Amniotic stem cell (primary cell): ENCODE measurements at regions not wholly inside any gene's neighbourhood (a gene's known extent, or its start where the extent isn't known, plus 50 kb on each side); places are given as distances from the start of the nearest gene placed in this dataset.
A peak's percentile ranks its signal among the peaks of the same experiment; 100 is the strongest.

ENCODE experiments used
- DNase-seq: peaks from one replicate; lab custom pipeline; 2025; lab: John Stamatoyannopoulos, UW

DNA sequence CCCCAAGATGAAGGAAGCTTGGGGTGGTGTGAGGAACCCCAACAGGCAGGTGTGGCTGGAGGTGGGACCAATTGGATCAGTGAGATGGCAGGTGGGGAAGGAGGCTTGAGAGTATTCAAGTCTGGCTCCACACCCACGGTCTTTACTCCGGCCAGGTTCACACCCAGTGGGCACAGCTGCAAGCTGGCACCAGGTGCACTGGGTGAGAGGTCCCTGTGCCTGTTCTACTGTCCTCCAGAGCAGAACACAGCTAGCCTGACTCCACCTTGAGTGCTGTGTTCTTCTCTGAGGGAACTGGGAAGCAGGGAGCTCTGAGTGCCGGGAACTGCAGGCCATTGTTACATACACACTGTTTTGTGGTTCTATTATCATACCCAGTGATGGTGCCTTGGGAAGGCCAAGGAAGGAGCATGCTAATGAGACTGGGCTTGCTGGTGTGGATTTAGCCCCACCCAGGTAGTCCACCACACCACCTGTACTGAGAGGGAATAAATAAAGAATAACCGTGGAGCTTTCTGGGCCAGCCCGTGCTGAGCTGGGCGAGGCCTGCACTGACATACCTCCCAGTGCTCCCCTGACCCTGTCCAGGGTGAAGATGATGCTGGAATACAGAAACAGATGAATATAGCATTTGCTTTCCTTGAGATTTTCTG, 93.4 kb downstream of the ABHD5 start:
- no peak for DNase-seq

- DNase-seq, result no peak
These were observed 93.9 kb downstream of the ABHD5 start for GRCh38 chr3:43784640-43785011.

GRCh38 chr3:43785551-43785950, 94.8 kb downstream of the ABHD5 start:
- no peak for DNase-seq

DNA sequence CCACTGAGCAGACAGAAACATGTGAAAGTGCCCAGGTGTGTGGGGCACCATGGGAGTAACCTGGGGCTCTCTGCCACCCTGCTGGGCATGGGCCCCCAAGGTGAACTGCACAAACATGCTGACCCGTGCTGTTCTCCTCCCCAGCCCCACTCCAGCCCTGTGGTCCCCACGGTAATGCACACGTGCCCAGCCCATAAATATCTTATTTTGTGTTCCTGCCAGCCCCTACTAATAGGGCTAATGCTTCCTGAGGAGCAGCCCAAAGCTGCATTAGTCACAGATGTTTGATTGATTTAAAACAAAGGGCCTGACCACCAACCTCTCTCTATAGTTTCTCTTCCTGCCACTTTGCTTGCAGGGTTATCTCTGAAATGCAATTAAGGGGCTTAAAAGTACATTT, 95.4 kb downstream of the ABHD5 start:
- no peak for DNase-seq

DNA sequence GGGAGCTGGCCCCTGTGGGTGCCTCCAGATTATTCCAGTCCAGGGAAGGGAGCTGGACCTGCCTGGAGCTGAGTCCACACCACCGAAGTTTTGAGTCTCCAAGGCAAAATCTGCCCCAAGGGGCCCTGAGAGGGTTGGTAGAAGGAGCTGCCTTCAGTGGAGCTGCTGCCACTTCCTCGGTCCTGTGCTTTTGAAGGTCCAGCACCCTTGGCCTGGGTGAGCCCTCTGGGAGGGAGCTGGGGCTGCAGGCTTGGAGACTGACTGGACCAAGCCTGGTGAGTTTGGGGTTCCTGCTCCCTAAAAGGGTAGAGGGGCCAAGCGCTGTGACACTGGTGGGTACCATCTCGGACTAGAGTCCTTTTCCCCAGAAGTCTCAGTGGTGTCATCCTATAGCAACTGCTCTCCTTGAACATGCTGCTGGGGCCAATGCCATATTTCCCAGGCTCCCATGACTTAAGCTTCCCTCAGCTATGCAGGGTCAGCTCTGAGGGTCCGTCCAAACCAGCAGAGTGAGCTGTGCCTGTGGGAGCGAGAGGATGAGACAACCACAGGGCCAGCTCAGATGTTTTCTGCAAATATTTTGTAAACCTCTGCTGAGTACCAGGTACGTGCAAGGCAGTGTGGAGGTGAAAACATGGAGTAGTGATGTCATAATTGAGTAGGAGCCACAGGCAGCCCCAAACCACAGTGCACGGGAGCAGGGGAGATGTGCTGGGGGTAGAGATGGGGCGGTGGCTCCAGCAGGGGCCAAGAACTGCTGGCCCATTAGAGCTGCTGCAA, 96.0 kb downstream of the ABHD5 start:
- DNase-seq, result no peak

GRCh38 chr3:43787330-43787729, 96.6 kb downstream of the ABHD5 start:
- no peak for DNase-seq

DNA sequence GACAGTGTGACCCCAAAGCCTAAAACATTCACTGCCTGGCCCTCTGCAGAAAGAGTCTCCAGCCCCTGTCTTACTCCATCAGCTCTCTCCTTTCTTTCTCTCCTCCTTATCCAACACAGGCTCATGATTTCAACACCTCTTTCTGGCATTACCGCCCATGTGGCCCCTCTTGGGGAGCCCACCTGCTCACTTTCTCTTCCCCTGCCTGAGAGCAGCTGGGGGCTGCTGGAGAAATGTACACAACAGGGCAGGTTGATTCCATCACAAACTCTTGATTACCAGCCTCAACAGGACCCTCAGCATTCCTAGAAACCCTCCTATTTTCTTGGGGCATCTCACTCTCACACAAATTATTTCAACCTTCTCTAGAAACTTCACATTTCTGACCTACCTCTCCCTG, 98.3 kb downstream of the ABHD5 start:
- DNase-seq, result no peak

DNA sequence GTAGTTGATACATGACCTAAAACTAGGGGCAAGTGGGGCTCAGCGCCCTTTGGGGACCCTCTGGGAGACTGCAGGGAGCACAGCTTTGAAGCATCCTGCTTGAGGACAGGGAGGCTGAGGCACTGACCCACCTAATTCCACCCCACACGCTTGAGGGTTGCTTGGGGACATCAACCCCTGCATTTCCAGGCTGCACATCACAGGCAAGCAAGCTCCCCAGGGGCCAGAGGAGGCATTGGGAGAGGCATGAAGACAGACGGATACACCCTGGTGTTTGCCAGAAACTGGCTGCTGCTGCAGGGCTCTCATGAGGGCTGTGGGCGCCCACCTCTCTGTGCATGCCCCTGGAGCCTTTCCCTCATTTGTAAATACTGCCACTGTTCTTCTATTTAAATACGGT, 99.3 kb downstream of the ABHD5 start:
- DNase-seq, result no peak

- no peak for DNase-seq
These were observed 99.7 kb downstream of the ABHD5 start for GRCh38 chr3:43790476-43790875.

DNA sequence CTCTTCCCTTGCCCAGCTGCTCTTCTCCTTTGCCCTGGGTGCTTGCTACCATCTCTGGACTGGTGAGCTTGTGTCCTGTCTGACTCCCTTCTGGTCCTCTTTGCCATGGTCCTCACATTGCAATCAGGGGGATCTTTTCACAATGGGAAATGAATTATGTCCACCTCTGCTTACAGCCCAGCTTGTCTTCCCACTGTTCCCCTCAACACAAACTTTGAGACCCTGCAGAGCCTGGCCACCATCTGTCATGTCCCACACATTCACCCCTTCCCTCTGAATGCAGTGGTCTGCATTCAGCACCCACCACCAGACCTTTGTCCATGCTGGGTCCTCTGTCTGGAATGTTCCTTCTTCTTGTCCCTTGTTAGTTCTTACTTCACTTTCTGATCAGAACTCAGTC, 100.5 kb downstream of the ABHD5 start:
- no peak for DNase-seq

DNA sequence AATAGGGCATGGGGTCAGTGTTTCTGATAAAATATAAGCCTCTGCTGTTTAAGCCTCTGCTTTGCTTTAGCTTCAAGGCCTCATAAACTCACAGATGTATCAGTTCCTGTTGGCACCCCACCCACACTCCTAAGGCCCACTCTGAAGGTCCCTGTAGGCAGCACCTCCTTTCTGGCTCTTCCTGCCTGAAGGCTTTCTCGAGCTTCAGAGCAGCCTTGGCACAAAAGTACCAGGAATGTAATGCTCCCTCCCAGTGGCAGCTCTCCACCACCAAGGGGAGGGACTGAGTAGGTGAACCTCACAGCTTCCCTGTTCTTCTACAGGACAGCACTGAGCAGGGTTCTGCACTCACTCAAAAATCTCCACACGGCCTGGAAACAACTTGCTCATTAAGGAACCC, 102.2 kb downstream of the ABHD5 start:
- DNase-seq, result no peak

DNA sequence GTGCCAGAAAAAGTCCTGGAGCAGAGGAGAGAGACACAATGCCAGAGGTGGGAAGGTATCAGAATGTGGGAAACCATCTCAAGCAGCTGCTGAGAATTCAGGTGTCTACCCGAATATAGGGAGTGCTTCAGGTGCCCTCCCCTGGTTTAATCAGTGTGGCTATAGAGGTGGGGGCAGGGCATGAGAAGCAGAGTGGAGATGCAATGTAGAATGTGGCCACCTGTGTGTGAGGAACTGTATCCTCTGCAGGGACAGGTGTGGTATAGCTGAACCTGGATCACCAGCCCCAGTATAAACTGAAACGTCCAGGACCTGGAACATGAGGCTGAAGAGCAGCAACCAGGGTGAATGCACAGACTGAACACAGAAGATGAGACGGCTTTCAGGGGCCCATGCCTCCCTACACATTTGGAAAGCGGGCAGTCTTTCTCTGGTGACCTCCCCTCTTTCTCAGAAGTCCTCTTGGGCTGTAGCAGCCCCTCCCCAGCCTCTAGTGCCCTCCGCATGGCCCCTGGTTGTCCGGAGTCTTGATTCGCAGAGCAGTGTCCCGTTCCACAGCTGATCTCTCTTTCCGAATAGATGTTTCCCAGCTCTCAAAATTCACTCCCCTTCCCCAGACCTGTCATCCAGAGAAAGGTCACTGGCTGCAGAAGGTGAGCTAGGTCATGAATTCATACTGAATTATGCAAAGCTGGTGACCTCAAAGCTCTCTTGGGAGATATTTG, 103.1 kb downstream of the ABHD5 start:
- no peak for DNase-seq

DNA sequence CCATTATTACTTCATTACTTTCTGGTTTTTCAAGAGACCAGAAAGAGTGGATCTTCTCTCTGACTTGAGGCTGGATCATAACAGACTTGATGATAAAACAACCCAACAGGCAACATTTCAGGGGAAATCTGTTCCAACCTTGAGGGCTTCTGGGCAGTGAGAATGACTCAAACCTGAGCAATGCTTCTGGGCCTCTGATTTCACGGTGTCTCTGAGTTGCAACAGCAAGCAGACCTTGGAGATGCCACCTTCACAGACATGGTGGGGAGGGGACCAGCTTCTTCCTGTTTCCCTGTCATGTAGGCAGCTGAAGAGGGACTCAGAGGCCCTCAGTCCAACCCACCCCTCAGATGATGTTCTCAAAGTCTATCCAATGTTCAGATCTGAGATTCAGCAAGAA, 104.0 kb downstream of the ABHD5 start:
- DNase-seq, result peak; percentile 25

DNA sequence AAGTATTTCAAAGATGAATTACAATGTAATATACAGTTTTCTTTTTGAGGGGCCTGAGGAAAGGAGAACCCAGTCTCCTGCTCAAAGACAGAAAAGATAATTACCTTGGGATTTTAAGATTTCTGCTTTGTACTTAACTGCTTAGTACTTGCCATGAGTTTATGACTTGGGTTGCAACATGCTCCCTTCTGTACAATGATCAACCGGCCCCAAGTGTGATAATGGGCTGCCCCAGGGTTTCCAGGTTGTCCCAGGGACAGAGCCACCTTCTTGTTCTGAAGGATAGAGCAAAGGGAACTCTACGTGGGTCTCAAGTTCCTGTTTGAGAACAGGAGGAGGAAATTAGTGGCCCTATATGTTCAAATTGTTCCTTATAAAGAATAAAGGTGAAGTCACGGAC, 104.8 kb downstream of the ABHD5 start:
- DNase-seq, result no peak

- no peak for DNase-seq
These were observed 105.4 kb downstream of the ABHD5 start for GRCh38 chr3:43796041-43796596.

DNA sequence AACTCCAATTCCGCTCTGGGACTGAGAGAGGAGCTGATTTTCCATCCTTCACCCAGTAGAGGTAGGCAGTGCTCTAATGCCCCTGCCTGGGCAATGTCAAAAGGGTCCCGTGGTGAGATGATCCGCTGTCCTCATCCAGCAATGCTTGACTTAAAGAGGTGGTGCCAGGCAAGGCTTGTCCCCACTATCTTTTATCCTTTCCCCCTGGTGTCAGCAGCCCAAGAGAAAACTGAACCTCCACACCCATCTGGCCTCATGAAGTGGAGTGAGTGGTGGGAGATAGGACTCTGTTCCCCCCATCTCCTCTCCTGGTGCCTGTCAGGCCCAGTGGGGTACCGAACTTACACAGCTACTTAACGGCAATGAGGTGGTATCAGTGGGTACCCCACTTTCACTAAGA, 107.1 kb downstream of the ABHD5 start:
- DNase-seq, result no peak

DNA sequence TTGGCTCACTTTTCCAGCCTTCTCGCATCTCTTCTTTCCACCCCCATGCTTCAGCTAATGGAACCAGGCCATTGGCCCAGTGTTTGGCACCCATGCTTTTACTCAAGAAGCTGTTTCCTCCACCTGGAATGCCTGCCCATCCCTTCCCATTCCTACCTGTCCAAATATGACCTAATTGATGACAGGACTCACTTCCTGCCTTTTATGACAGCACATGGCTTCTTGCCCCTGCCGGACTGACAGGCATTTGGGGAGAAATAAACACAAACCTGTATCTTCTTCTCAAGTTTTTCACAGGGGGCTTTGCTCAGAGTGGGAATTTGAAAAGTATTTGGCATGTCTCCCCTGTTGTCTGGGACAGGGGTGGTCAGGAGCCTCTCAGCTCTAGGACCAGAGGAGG, 120.1 kb downstream of the ABHD5 start:
- DNase-seq, result no peak

- DNase-seq, result no peak
These were observed 123.7 kb downstream of the ABHD5 start for GRCh38 chr3:43814461-43814860.

- no peak for DNase-seq
These were observed 125.6 kb downstream of the ABHD5 start for GRCh38 chr3:43816372-43816771.

- DNase-seq, result no peak
These were observed 126.3 kb downstream of the ABHD5 start for GRCh38 chr3:43817064-43817463.

- DNase-seq, result no peak
These were observed 127.1 kb downstream of the ABHD5 start for GRCh38 chr3:43817825-43818224.

- DNase-seq, result no peak
These were observed 127.5 kb downstream of the ABHD5 start for GRCh38 chr3:43818229-43818628.
